B cell (primary cell): ENCODE measurements at regions not wholly inside any gene's neighbourhood (a gene's known extent, or its start where the extent isn't known, plus 50 kb on each side); places are given as distances from the start of the nearest gene placed in this dataset.

Experiments
- EZH2 ChIP-seq: IDR thresholded peaks from 2 replicates; pipeline ENCODE4 v1.6.1; 2012; ENCODE audit warnings: borderline replicate concordance, low read depth, mild to moderate bottlenecking, moderate library complexity, low read length; ENCODE audit not compliant: insufficient read depth, poor library complexity, severe bottlenecking
- TF ChIP-seq, protein P1 (sequence below): fragments of 200-600 bp; IDR thresholded peaks from one replicate; pipeline ENCODE4 v1.8.0; 2022; ENCODE audit warnings: antibody characterized with exemption, mild to moderate bottlenecking

- no peak for TF ChIP-seq EZH2
- TF ChIP-seq, protein P1, sequence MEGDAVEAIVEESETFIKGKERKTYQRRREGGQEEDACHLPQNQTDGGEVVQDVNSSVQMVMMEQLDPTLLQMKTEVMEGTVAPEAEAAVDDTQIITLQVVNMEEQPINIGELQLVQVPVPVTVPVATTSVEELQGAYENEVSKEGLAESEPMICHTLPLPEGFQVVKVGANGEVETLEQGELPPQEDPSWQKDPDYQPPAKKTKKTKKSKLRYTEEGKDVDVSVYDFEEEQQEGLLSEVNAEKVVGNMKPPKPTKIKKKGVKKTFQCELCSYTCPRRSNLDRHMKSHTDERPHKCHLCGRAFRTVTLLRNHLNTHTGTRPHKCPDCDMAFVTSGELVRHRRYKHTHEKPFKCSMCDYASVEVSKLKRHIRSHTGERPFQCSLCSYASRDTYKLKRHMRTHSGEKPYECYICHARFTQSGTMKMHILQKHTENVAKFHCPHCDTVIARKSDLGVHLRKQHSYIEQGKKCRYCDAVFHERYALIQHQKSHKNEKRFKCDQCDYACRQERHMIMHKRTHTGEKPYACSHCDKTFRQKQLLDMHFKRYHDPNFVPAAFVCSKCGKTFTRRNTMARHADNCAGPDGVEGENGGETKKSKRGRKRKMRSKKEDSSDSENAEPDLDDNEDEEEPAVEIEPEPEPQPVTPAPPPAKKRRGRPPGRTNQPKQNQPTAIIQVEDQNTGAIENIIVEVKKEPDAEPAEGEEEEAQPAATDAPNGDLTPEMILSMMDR, result no peak
Observed at GRCh38 chrX:102849396-102849795, 87.7 kb upstream of the RAB40AL start.
